HG03342 (cell line): ENCODE measurements at regions not wholly inside any gene's neighbourhood (a gene's known extent, or its start where the extent isn't known, plus 50 kb on each side); places are given as distances from the start of the nearest gene placed in this dataset.
"Not testable (repeated sequence)": the region's sequence is repeated elsewhere in the genome, so short reads cannot be mapped to it uniquely, and the experiment has no call there.

Experiments used
- ATAC-seq: cut with Tn5 transposase; IDR thresholded peaks from one replicate; pipeline ENCODE4 v1.9.1; 2021; ENCODE audit warnings: mild to moderate bottlenecking, moderate library complexity; ENCODE audit not compliant: unreplicated experiment

- no peak for ATAC-seq
These were observed 175.5 kb upstream of the KLF6 start for GRCh38 chr10:3960496-3960895.

- ATAC-seq = no peak
These were observed 174.6 kb upstream of the KLF6 start for GRCh38 chr10:3959370-3960325.

- no peak for ATAC-seq
These were observed 173.5 kb upstream of the KLF6 start for GRCh38 chr10:3958472-3958996.

GRCh38 chr10:3955955-3956617 lies 171.1 kb upstream of the KLF6 start:
- ATAC-seq = no peak

GRCh38 chr10:3955493-3955892 lies 170.5 kb upstream of the KLF6 start:
- ATAC-seq = no peak

- ATAC-seq = no peak
These were observed 169.6 kb upstream of the KLF6 start for GRCh38 chr10:3954615-3955014.

GRCh38 chr10:3954007-3954406 lies 169.0 kb upstream of the KLF6 start:
- not testable (repeated sequence) for ATAC-seq

GRCh38 chr10:3951993-3952392 lies 167.0 kb upstream of the KLF6 start:
- no peak for ATAC-seq

- ATAC-seq = no peak
These were observed 165.8 kb upstream of the KLF6 start for GRCh38 chr10:3950676-3951275.

GRCh38 chr10:3949711-3950110 lies 164.7 kb upstream of the KLF6 start:
- no peak for ATAC-seq

- no peak for ATAC-seq
These were observed 163.8 kb upstream of the KLF6 start for GRCh38 chr10:3948843-3949242.

GRCh38 chr10:3946234-3947229 lies 161.5 kb upstream of the KLF6 start:
- ATAC-seq = no peak

- no peak for ATAC-seq
These were observed 160.0 kb upstream of the KLF6 start for GRCh38 chr10:3945026-3945425.

GRCh38 chr10:3944591-3944990 lies 159.6 kb upstream of the KLF6 start:
- no peak for ATAC-seq

- ATAC-seq = no peak
These were observed 158.8 kb upstream of the KLF6 start for GRCh38 chr10:3943695-3944257.

GRCh38 chr10:3942937-3943489 lies 158.0 kb upstream of the KLF6 start:
- no peak for ATAC-seq

- ATAC-seq = no peak
These were observed 156.7 kb upstream of the KLF6 start for GRCh38 chr10:3941676-3942075.

- ATAC-seq = no peak
These were observed 151.5 kb upstream of the KLF6 start for GRCh38 chr10:3936422-3937040.

- ATAC-seq = no peak
These were observed 150.9 kb upstream of the KLF6 start for GRCh38 chr10:3935933-3936359.
